GM12891 (cell line): ENCODE measurements at regions not wholly inside any gene's neighbourhood (a gene's known extent, or its start where the extent isn't known, plus 50 kb on each side); places are given as distances from the start of the nearest gene placed in this dataset.

ENCODE experiments used
- PAX5 ChIP-seq: IDR thresholded peaks from 2 replicates; pipeline ENCODE4 v1.6.1; 2011; ENCODE audit warnings: low read length, moderate library complexity, mild to moderate bottlenecking; ENCODE audit not compliant: insufficient read depth, severe bottlenecking
- POLR2A ChIP-seq: IDR thresholded peaks from 2 replicates; pipeline ENCODE4 v1.6.1; 2011; ENCODE audit warnings: low read depth, low read length, control low read depth
- POLR2AphosphoS5 ChIP-seq: IDR thresholded peaks from 2 replicates; pipeline ENCODE4 v1.6.1; 2011; ENCODE audit warnings: low read depth, low read length, control low read depth
- SPI1 ChIP-seq: IDR thresholded peaks from 2 replicates; pipeline ENCODE4 v1.6.1; 2011; ENCODE audit warnings: low read depth, low read length, control low read depth
- TAF1 ChIP-seq: IDR thresholded peaks from 2 replicates; pipeline ENCODE4 v1.6.1; 2011; ENCODE audit warnings: low read depth, low read length, control low read depth

GRCh38 chr16:73301984-73302383, 254.1 kb upstream of the ZFHX3 start:
- TF ChIP-seq POLR2AphosphoS5 (no peak), POLR2A (no peak), TAF1 (no peak), PAX5 (no peak), SPI1 (no peak)
